ENCODE measurements at regions not wholly inside any gene's neighbourhood (a gene's known extent, or its start where the extent isn't known, plus 50 kb on each side); places are given as distances from the start of the nearest gene placed in this dataset.

GRCh38 chr13:58032676-58033460, 401.3 kb downstream of the PCDH17 start:
- no peak for TF ChIP-seq POLR2A (IDR thresholded peaks at IDR 0.05; ENCODE audit: low read depth, low read length)
- no peak for TF ChIP-seq TAF1 (IDR thresholded peaks at IDR 0.05; ENCODE audit: low read depth, low read length)
- TF ChIP-seq POLR2AphosphoS5 (IDR thresholded peaks at IDR 0.05; ENCODE audit: low read depth, low read length), result no peak
- TF ChIP-seq SPI1 (IDR thresholded peaks at IDR 0.05; ENCODE audit: low read depth, low read length), result no peak

All from GM12891 (cell line).